ENCODE measurements at regions not wholly inside any gene's neighbourhood (a gene's known extent, or its start where the extent isn't known, plus 50 kb on each side); places are given as distances from the start of the nearest gene placed in this dataset.

DNA sequence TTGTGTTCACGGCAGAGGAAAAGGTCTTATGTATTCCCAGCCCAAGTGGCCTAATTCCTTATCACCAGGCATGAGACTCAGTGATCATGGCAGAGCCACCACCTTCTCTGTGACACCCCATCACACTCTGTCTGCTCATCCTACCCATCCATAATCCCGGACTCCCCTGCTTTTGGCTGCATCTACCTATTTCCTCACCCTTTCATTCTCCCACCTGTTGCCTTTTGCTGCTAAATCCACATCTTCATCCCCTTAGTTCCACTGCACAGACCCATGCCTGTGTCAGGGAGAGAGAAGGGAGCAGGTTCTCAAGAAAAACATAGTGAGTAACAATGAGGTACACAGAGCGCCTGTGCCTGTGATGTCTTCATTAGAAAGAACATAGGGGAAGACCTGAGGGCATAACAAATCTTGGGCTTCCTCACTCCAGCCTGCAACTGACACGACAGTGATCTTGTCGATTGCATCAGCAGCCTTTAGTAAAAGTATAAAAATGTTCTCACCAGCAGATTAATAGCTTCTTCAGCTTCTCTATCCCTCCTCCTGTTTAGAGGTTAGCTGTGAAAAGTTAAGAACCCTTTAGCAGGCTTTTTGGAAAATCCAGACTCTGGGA is 246.5 kb upstream of the SPRED2 start:
- no peaks in the 10 kb centered on the region for H3K27me3 ChIP-seq (ENCODE audit: control insufficient read depth, insufficient read depth, low read length)
- no peak overlapping the region for H3K4me3 ChIP-seq (ENCODE audit: low read depth, low read length)
- TF ChIP-seq, protein P1, sequence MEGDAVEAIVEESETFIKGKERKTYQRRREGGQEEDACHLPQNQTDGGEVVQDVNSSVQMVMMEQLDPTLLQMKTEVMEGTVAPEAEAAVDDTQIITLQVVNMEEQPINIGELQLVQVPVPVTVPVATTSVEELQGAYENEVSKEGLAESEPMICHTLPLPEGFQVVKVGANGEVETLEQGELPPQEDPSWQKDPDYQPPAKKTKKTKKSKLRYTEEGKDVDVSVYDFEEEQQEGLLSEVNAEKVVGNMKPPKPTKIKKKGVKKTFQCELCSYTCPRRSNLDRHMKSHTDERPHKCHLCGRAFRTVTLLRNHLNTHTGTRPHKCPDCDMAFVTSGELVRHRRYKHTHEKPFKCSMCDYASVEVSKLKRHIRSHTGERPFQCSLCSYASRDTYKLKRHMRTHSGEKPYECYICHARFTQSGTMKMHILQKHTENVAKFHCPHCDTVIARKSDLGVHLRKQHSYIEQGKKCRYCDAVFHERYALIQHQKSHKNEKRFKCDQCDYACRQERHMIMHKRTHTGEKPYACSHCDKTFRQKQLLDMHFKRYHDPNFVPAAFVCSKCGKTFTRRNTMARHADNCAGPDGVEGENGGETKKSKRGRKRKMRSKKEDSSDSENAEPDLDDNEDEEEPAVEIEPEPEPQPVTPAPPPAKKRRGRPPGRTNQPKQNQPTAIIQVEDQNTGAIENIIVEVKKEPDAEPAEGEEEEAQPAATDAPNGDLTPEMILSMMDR (IDR thresholded peaks at IDR 0.05; ENCODE audit: insufficient read depth, low read length, poor library complexity, severe bottlenecking), result no peak
- DNase-seq (ENCODE audit: low read depth), result no peak
- no peaks in the 10 kb centered on the region for H3K36me3 ChIP-seq (ENCODE audit: control insufficient read depth, insufficient read depth, low read length)

DNA sequence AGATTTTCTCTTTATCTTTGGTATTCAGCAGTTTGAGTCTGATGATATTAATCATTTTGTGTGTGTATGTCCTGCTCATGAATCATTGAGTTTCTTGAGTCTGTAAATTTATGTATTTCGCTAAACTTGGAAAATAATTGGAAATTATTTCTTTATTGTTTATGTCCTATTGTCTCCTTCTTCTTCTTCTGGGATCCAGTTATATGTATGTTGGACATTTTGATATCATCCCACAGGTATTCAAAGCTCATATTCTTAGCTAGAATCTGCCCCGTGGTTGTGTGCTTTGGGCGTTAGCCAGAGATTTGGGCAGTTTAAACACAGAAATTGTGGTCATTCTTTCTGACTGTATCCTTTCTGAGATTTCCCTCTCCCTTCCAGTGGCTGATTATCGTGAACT is 243.0 kb upstream of the SPRED2 start:
- TF ChIP-seq, protein P1 (IDR thresholded peaks at IDR 0.05; ENCODE audit: insufficient read depth, low read length, poor library complexity, severe bottlenecking), result no peak
- no peak for DNase-seq (ENCODE audit: low read depth)
- Histone ChIP-seq H3K27me3 (ENCODE audit: control insufficient read depth, insufficient read depth, low read length) (no peaks in the 10 kb centered on the region), H3K36me3 (ENCODE audit: control insufficient read depth, insufficient read depth, low read length) (no peaks in the 10 kb centered on the region), H3K4me3 (ENCODE audit: low read depth, low read length) (no peak overlapping the region)

DNA sequence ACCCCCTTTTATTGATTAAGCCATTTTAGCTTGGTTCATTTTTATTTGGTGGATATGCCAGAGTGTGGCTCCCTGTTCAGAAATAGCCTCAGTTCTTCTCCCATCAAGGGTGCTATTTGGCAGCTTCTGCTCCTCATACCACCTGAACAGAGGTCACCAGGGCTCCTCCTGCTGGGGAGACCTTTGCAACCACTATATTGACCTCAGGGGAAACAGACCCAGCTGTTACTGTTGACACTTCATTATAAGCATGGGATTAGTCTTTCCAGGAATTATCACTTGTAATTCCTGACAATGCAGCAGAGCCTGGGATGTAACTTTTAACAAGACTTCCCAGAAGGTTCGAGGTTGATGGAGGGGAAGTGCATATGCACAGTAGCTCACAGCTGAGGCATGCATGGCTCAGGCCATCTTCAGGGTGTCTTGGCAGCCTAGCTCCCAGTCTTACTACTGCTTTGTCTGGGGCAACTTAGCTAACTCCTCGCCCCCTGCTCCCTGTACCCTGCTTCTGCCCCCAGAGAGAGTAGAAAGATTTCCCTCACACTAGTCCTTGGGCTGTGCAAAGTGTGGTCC is 239.4 kb upstream of the SPRED2 start:
- TF ChIP-seq, protein P1 (IDR thresholded peaks at IDR 0.05; ENCODE audit: insufficient read depth, low read length, poor library complexity, severe bottlenecking), result no peak
- DNase-seq (ENCODE audit: low read depth), result no peak
- Histone ChIP-seq H3K4me3 (ENCODE audit: low read depth, low read length) (no peak overlapping the region), H3K27me3 (ENCODE audit: control insufficient read depth, insufficient read depth, low read length) (no peaks in the 10 kb centered on the region), H3K36me3 (ENCODE audit: control insufficient read depth, insufficient read depth, low read length) (no peaks in the 10 kb centered on the region)

DNA sequence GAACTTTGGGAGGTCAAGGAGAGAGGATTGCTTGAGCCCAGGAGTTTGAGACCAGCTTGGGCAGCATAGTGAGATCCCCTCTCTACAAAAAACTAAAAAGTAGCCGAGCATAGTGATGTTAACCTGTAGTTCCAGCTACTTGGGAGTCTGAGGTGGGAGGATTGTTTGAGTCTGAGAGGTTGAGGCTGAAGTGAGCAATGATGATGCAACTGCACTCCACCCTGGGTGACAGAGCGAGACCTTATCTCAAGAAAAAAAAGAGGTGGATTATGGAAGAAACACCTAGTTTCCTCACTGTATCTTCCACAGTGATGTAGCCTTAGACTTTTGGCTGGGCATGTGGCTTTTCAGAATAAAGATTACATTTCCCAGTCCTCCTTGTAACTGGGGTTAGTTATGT is 237.2 kb upstream of the SPRED2 start:
- TF ChIP-seq, protein P1 (IDR thresholded peaks at IDR 0.05; ENCODE audit: insufficient read depth, low read length, poor library complexity, severe bottlenecking), result no peak
- no peak for DNase-seq (ENCODE audit: low read depth)
- Histone ChIP-seq H3K27me3 (ENCODE audit: control insufficient read depth, insufficient read depth, low read length) (no peaks in the 10 kb centered on the region), H3K36me3 (ENCODE audit: control insufficient read depth, insufficient read depth, low read length) (no peaks in the 10 kb centered on the region), H3K4me3 (ENCODE audit: low read depth, low read length) (no peak overlapping the region)

DNA sequence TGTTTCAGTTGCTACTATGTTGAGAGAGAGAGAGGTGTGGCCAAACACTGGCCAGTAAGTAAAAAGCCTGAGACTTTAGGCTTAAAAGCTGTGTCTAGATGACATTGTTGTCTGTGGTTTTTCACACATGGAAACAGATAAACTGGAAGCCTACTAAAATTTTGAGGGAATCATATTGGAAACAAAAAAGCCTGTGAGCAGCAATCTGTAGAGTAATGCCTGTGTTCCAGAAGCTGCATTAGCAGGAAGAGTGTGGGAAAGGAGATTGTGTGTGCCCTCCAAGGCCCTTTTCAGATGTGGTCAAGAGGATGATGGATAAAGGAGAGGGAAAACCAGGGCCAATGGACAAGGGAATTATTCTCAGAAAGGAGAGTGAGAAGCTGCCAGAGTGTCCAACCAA is 236.3 kb upstream of the SPRED2 start:
- no peaks in the 10 kb centered on the region for H3K36me3 ChIP-seq (ENCODE audit: control insufficient read depth, insufficient read depth, low read length)
- DNase-seq (ENCODE audit: low read depth), result no peak
- H3K27me3 ChIP-seq (ENCODE audit: control insufficient read depth, insufficient read depth, low read length), result no peaks in the 10 kb centered on the region
- H3K4me3 ChIP-seq (ENCODE audit: low read depth, low read length), result no peak overlapping the region
- TF ChIP-seq, protein P1 (IDR thresholded peaks at IDR 0.05; ENCODE audit: insufficient read depth, low read length, poor library complexity, severe bottlenecking), result no peak

Data from kidney epithelial cell (primary cell).